ENCODE measurements at regions not wholly inside any gene's neighbourhood (a gene's known extent, or its start where the extent isn't known, plus 50 kb on each side); places are given as distances from the start of the nearest gene placed in this dataset.

GRCh38 chr1:58072450-58072849, 474.1 kb downstream of the OMA1 start:
- TF ChIP-seq CTCF (IDR thresholded peaks at IDR 0.05): no peak
- TF ChIP-seq ZFX (IDR thresholded peaks at IDR 0.05; ENCODE audit: borderline replicate concordance): no peak

Measured in 22Rv1 (cell line).